Right cardiac atrium (tissue), 5 donors: ENCODE measurements at regions not wholly inside any gene's neighbourhood (a gene's known extent, or its start where the extent isn't known, plus 50 kb on each side); places are given as distances from the start of the nearest gene placed in this dataset.

ENCODE experiments used
- ATAC-seq, 2 donors: fragments of 200-7000 bp; cut with Tn5 transposase; one replicate each; pipeline versions ENCODE4 v1.8.0 to v1.9.1; 2020; ENCODE audit warnings: moderate library complexity in 2 of 2, mild to moderate bottlenecking in 1 of 2
- DNase-seq, 3 donors: peaks; one replicate each; pipeline ENCODE4 v3.0.0-alpha.2; 2020
- H3K27ac ChIP-seq: one replicate; pipeline ENCODE4 v1.5.1; 2013; ENCODE audit warnings: mild to moderate bottlenecking, low read length, control low read depth, moderate library complexity
- H3K27me3 ChIP-seq: one replicate; pipeline ENCODE4 v1.6.1; 2013; ENCODE audit not compliant: control insufficient read depth, insufficient read depth
- H3K4me1 ChIP-seq: one replicate; pipeline ENCODE4 v1.6.1; 2013; ENCODE audit warnings: low read length; ENCODE audit not compliant: control insufficient read depth, insufficient read depth
- H3K4me3 ChIP-seq: one replicate; pipeline ENCODE4 v1.5.1; 2013; ENCODE audit warnings: low read length, control low read depth
- H3K9me3 ChIP-seq: one replicate; pipeline ENCODE4 v1.6.1; 2013; ENCODE audit warnings: low read length; ENCODE audit not compliant: control insufficient read depth
- WGBS: extraction: QIAGEN DNeasy Blood & Tissue Kit; methylation state at CpG from one replicate; pipeline ENCODE4 v1.1.7; 2013; 5-methylcytosine and 5-hydroxymethylcytosine counted together
- intact Hi-C, 4 donors: fragments of 100-400 bp; cut with DNase I; formaldehyde crosslinking; loops; one replicate each; pipeline versions ENCODE4 v1.11.0 to v1.14.0; 2022 to 2023
- donor health status: healthy with polysubstance abuse.
- donor health status: DM: no; HTN: yes; CAD: no.
- donor health status: DM: no; HTN: no; CAD: no.
- donor health status: DM: no; HTN: yes; CAD: no; lungs with severe emphysema.
- donor health status: DM: yes; HTN: yes; CAD: no.

- 96% methylated on average over 3 of the region's 3 CpGs for WGBS
- H3K27me3 ChIP-seq: no peaks in the 10 kb centered on the region
- ATAC-seq: no peak
- intact Hi-C loops: no loop called here
- no peak for DNase-seq
- no peaks in the 10 kb centered on the region for H3K4me1 ChIP-seq
- no peak overlapping the region for H3K27ac ChIP-seq
- H3K9me3 ChIP-seq: no peaks in the 10 kb centered on the region
- H3K4me3 ChIP-seq: no peak overlapping the region
These were observed 1596.3 kb downstream of the MAT2B start for GRCh38 chr5:165101709-165102108.

- ATAC-seq: no peak
- H3K27me3 ChIP-seq: no peaks in the 10 kb centered on the region
- H3K4me1 ChIP-seq: no peaks in the 10 kb centered on the region
- no peak overlapping the region for H3K4me3 ChIP-seq
- no peaks in the 10 kb centered on the region for H3K9me3 ChIP-seq
- no peak for DNase-seq
- H3K27ac ChIP-seq: no peak overlapping the region
- intact Hi-C loops: no loop called here
- WGBS: 57% methylated on average over 4 of the region's 4 CpGs
These were observed 1599.2 kb downstream of the MAT2B start for GRCh38 chr5:165104611-165105010.

- Histone ChIP-seq H3K4me1 (no peaks in the 10 kb centered on the region), H3K27ac (no peak overlapping the region), H3K4me3 (no peak overlapping the region), H3K27me3 (no peaks in the 10 kb centered on the region), H3K9me3 (no peaks in the 10 kb centered on the region)
- intact Hi-C loops: no loop called here
- WGBS: 63% methylated on average over 3 of the region's 3 CpGs
- no peak for ATAC-seq
- DNase-seq: no peak
These were observed 1603.4 kb downstream of the MAT2B start for GRCh38 chr5:165108809-165109208.

- intact Hi-C loops: no loop called here
- Histone ChIP-seq H3K4me3 (no peak overlapping the region), H3K27ac (no peak overlapping the region), H3K4me1 (no peaks in the 10 kb centered on the region), H3K27me3 (no peaks in the 10 kb centered on the region), H3K9me3 (no peaks in the 10 kb centered on the region)
- DNase-seq (no peak), ATAC-seq (no peak)
- 86% methylated on average over 2 of the region's 2 CpGs for WGBS
These were observed 1613.8 kb downstream of the MAT2B start for GRCh38 chr5:165119175-165119574.

- no peak overlapping the region for H3K27ac ChIP-seq
- ATAC-seq (no peak), DNase-seq (no peak)
- intact Hi-C loops: no loop called here
- no peaks in the 10 kb centered on the region for H3K9me3 ChIP-seq
- H3K4me3 ChIP-seq: no peak overlapping the region
- no peaks in the 10 kb centered on the region for H3K4me1 ChIP-seq
- H3K27me3 ChIP-seq: no peaks in the 10 kb centered on the region
- WGBS: 65% methylated on average over 3 of the region's 3 CpGs
These were observed 1621.2 kb downstream of the MAT2B start for GRCh38 chr5:165126598-165126997.

- WGBS: 57% methylated on average over 2 of the region's 2 CpGs
- intact Hi-C loops: no loop called here
- Histone ChIP-seq H3K9me3 (no peaks in the 10 kb centered on the region), H3K27me3 (no peaks in the 10 kb centered on the region), H3K4me1 (no peaks in the 10 kb centered on the region), H3K4me3 (no peak overlapping the region), H3K27ac (no peak overlapping the region)
- DNase-seq: no peak
- no peak for ATAC-seq
These were observed 1622.5 kb downstream of the MAT2B start for GRCh38 chr5:165127941-165128340.

GRCh38 chr5:165130656-165131055 is 1625.2 kb downstream of the MAT2B start:
- 72% methylated on average over 4 of the region's 4 CpGs for WGBS

GRCh38 chr5:165134155-165134554 is 1628.7 kb downstream of the MAT2B start:
- Histone ChIP-seq H3K4me3 (no peak overlapping the region), H3K4me1 (no peaks in the 10 kb centered on the region), H3K27ac (no peak overlapping the region), H3K9me3 (no peaks in the 10 kb centered on the region), H3K27me3 (no peaks in the 10 kb centered on the region)
- WGBS: 78% methylated on average over 6 of the region's 6 CpGs
- intact Hi-C loops: no loop called here
- DNase-seq: no peak
- ATAC-seq: no peak

More at GRCh38 chr5:165130656-165131055, 1625.2 kb downstream of the MAT2B start:
- Histone ChIP-seq H3K27ac (no peak overlapping the region), H3K4me3 (no peak overlapping the region), H3K4me1 (no peaks in the 10 kb centered on the region), H3K9me3 (no peaks in the 10 kb centered on the region), H3K27me3 (no peaks in the 10 kb centered on the region)
- no peak for ATAC-seq
- DNase-seq: no peak
- intact Hi-C loops: no loop called here

- intact Hi-C loops: no loop called here
- 30% methylated on average over 1 of the region's 1 CpG for WGBS
- no peak overlapping the region for H3K27ac ChIP-seq
These were observed 1630.1 kb downstream of the MAT2B start for GRCh38 chr5:165135565-165135964.

GRCh38 chr5:165137701-165138100 is 1632.3 kb downstream of the MAT2B start:
- Histone ChIP-seq H3K27me3 (no peaks in the 10 kb centered on the region), H3K4me1 (no peaks in the 10 kb centered on the region), H3K27ac (no peak overlapping the region), H3K9me3 (no peaks in the 10 kb centered on the region), H3K4me3 (no peak overlapping the region)
- DNase-seq (no peak), ATAC-seq (no peak)
- 59% methylated on average over 2 of the region's 2 CpGs for WGBS
- intact Hi-C loops: no loop called here

More at GRCh38 chr5:165135565-165135964, 1630.1 kb downstream of the MAT2B start:
- H3K4me3 ChIP-seq: no peak overlapping the region
- no peaks in the 10 kb centered on the region for H3K9me3 ChIP-seq
- no peaks in the 10 kb centered on the region for H3K4me1 ChIP-seq
- no peaks in the 10 kb centered on the region for H3K27me3 ChIP-seq
- no peak for DNase-seq
- ATAC-seq: no peak

GRCh38 chr5:165138236-165138635 is 1632.8 kb downstream of the MAT2B start:
- no peaks in the 10 kb centered on the region for H3K4me1 ChIP-seq
- 42% methylated on average over 7 of the region's 7 CpGs for WGBS
- intact Hi-C loops: no loop called here
- H3K27ac ChIP-seq: no peak overlapping the region
- H3K27me3 ChIP-seq: no peaks in the 10 kb centered on the region
- no peak overlapping the region for H3K4me3 ChIP-seq
- no peaks in the 10 kb centered on the region for H3K9me3 ChIP-seq
- no peak for DNase-seq
- ATAC-seq: no peak

GRCh38 chr5:165139262-165139661 is 1633.8 kb downstream of the MAT2B start:
- Histone ChIP-seq H3K4me1 (no peaks in the 10 kb centered on the region), H3K9me3 (no peaks in the 10 kb centered on the region), H3K4me3 (no peak overlapping the region), H3K27ac (no peak overlapping the region), H3K27me3 (no peaks in the 10 kb centered on the region)
- WGBS: 72% methylated on average over 3 of the region's 3 CpGs
- intact Hi-C loops: no loop called here
- no peak for ATAC-seq
- DNase-seq: no peak
